ENCODE measurements at regions not wholly inside any gene's neighbourhood (a gene's known extent, or its start where the extent isn't known, plus 50 kb on each side); places are given as distances from the start of the nearest gene placed in this dataset.

DNA sequence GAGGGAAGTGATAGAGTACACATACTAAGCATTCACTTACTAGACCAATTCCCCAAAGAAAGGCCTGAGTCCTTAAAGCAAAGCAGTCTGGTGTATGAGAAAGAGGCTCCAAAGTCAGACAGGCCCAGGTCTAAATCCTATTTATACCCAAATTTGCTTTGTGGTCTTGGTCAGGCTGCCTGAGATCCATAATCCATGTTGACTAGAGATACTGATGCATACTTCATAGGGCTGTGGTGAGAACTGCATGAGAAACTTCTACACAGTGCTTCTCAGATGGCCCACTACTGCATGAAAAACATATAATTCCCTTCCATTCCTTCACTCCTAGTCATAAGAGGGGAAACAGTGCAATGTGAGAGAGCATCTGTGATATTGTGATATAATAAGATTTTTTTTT lies 81.6 kb upstream of the SP4 start:
- TF ChIP-seq ZNF677 (tag by site-specific recombination; IDR thresholded peaks at IDR 0.05) (no peak), ZSCAN30 (tag by site-specific recombination; IDR thresholded peaks at IDR 0.05) (no peak), ZNF776 (tag by site-specific recombination; IDR thresholded peaks at IDR 0.05; ENCODE audit: borderline replicate concordance) (no peak), ZNF24 (tag by site-specific recombination; IDR thresholded peaks at IDR 0.05) (no peak), ZNF132 (tag by site-specific recombination; IDR thresholded peaks at IDR 0.05; ENCODE audit: borderline replicate concordance) (no peak), MYNN (tag by site-specific recombination; IDR thresholded peaks at IDR 0.05; ENCODE audit: borderline replicate concordance) (no peak), EGR2 (tag by site-specific recombination; IDR thresholded peaks at IDR 0.05; ENCODE audit: low read depth) (no peak), ZNF555 (tag by site-specific recombination; conservative IDR thresholded peaks at IDR 0.05) (no peak), SP2 (tag by site-specific recombination; IDR thresholded peaks at IDR 0.05) (no peak), OSR2 (tag by site-specific recombination; IDR thresholded peaks at IDR 0.05) (no peak), ZNF2 (tag by site-specific recombination; IDR thresholded peaks at IDR 0.05) (no peak), HOXD13 (CRISPR knock-in tag; IDR thresholded peaks at IDR 0.05; ENCODE audit: borderline replicate concordance) (no peak), ZNF391 (tag by site-specific recombination; IDR thresholded peaks at IDR 0.05; ENCODE audit: borderline replicate concordance, low read depth) (no peak), ZNF248 (tag by site-specific recombination; IDR thresholded peaks at IDR 0.05) (no peak), ZXDB (tag by site-specific recombination; IDR thresholded peaks at IDR 0.05) (no peak), ZNF16 (tag by site-specific recombination; IDR thresholded peaks at IDR 0.05; ENCODE audit: low read depth) (no peak)
- TF ChIP-seq, protein P1, sequence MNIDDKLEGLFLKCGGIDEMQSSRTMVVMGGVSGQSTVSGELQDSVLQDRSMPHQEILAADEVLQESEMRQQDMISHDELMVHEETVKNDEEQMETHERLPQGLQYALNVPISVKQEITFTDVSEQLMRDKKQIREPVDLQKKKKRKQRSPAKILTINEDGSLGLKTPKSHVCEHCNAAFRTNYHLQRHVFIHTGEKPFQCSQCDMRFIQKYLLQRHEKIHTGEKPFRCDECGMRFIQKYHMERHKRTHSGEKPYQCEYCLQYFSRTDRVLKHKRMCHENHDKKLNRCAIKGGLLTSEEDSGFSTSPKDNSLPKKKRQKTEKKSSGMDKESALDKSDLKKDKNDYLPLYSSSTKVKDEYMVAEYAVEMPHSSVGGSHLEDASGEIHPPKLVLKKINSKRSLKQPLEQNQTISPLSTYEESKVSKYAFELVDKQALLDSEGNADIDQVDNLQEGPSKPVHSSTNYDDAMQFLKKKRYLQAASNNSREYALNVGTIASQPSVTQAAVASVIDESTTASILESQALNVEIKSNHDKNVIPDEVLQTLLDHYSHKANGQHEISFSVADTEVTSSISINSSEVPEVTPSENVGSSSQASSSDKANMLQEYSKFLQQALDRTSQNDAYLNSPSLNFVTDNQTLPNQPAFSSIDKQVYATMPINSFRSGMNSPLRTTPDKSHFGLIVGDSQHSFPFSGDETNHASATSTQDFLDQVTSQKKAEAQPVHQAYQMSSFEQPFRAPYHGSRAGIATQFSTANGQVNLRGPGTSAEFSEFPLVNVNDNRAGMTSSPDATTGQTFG (tag by site-specific recombination; IDR thresholded peaks at IDR 0.05; ENCODE audit: borderline replicate concordance): no peak
- TF ChIP-seq, protein P2, sequence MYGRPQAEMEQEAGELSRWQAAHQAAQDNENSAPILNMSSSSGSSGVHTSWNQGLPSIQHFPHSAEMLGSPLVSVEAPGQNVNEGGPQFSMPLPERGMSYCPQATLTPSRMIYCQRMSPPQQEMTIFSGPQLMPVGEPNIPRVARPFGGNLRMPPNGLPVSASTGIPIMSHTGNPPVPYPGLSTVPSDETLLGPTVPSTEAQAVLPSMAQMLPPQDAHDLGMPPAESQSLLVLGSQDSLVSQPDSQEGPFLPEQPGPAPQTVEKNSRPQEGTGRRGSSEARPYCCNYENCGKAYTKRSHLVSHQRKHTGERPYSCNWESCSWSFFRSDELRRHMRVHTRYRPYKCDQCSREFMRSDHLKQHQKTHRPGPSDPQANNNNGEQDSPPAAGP (tag by site-specific recombination; IDR thresholded peaks at IDR 0.05): no peak
- TF ChIP-seq, protein P3, sequence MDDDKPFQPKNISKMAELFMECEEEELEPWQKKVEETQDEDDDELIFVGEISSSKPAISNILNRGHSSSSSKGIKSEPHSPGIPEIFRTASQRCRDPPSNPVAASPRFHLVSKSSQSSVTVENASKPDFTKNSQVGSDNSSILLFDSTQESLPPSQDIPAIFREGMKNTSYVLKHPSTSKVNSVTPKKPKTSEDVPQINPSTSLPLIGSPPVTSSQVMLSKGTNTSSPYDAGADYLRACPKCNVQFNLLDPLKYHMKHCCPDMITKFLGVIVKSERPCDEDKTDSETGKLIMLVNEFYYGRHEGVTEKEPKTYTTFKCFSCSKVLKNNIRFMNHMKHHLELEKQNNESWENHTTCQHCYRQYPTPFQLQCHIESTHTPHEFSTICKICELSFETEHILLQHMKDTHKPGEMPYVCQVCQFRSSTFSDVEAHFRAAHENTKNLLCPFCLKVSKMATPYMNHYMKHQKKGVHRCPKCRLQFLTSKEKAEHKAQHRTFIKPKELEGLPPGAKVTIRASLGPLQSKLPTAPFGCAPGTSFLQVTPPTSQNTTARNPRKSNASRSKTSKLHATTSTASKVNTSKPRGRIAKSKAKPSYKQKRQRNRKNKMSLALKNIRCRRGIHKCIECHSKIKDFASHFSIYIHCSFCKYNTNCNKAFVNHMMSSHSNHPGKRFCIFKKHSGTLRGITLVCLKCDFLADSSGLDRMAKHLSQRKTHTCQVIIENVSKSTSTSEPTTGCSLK (tag by site-specific recombination; IDR thresholded peaks at IDR 0.05): no peak

DNA sequence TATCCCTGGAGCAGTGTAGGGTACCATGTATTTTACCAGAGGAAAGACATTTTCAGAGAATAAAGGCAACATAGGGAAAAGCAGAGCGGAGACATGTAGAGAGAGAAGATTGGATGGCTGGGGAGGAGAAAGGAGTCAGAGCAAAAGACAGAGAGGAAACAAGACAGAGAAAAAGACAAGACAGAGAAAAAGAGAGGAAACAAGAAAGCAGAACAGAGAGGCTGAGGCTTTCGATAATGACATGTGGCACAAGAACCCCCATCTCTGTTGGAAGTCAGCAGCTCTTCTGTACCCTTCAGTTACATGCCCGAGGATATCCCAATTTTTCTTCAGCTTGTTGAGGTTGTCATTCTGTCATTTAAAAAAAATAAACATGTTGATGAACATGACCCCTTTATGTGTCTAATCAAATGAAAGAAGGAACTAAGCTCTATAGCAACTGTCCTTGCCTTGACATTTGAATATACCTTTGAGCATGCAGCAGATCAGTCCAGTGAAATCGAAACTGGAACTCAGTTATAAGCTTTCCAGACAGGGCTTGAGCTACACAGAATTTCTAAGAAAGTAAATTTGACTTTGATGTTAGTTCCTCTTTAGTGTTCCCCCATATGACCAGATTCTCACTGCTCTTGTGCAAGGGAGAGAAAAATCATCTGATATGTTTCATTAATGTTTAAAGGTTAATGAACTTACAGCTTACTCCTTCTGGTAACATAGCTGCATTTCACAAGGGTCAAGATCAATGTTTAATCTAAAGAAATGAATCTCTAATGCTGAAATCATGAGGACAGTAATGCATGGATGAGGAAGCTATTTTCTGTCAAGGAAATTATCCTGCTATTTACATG lies 75.1 kb upstream of the SP4 start:
- H3K27ac ChIP-seq (ENCODE audit: extremely low read depth, low read depth, low read length): no peak overlapping the region
- ChIA-PET POLR2A (interaction anchor here (0.6 kb wide), 1 partner anchor 26 kb away, joined by 3 read pairs; no protein-coding TSS in a partner anchor), CTCF (interaction anchor here (0.6 kb wide), 1 partner anchor 18 kb away, joined by 3 read pairs; no protein-coding TSS in a partner anchor)
- TF ChIP-seq ZEB2 (tag by site-specific recombination; IDR thresholded peaks at IDR 0.05): no peak
- no peak for TF ChIP-seq ZNF155 (tag by site-specific recombination; IDR thresholded peaks at IDR 0.05)
- no peak for TF ChIP-seq ZNF426 (tag by site-specific recombination; IDR thresholded peaks at IDR 0.05)
- TF ChIP-seq ZNF16 (tag by site-specific recombination; IDR thresholded peaks at IDR 0.05; ENCODE audit: low read depth): no peak
- no peak for TF ChIP-seq ZFP3 (tag by site-specific recombination; IDR thresholded peaks at IDR 0.05; ENCODE audit: low read depth)
- TF ChIP-seq ZNF48 (tag by site-specific recombination; IDR thresholded peaks at IDR 0.05): no peak
- TF ChIP-seq ZNF544 (tag by site-specific recombination; IDR thresholded peaks at IDR 0.05): no peak
- H3K9me3 ChIP-seq (ENCODE audit: control insufficient read depth, insufficient read depth, low read depth, low read length): no peaks in the 10 kb centered on the region
- no peaks in the 10 kb centered on the region for H3K36me3 ChIP-seq (ENCODE audit: control insufficient read depth in 2 of 2, insufficient read depth in 1 of 2, low read length in 2 of 2)
- H3K4me3 ChIP-seq (ENCODE audit: low read depth, low read length): no peak overlapping the region
- no peaks in the 10 kb centered on the region for H3K4me1 ChIP-seq (ENCODE audit: control insufficient read depth, insufficient read depth, low read length)

More for the DNA sequence above, 81.6 kb upstream of the SP4 start:
- Histone ChIP-seq H3K9me3 (ENCODE audit: control insufficient read depth, insufficient read depth, low read depth, low read length) (no peaks in the 10 kb centered on the region), H3K36me3 (ENCODE audit: control insufficient read depth in 2 of 2, insufficient read depth in 1 of 2, low read length in 2 of 2) (no peaks in the 10 kb centered on the region), H3K27ac (ENCODE audit: extremely low read depth, low read depth, low read length) (no peak overlapping the region), H3K4me1 (ENCODE audit: control insufficient read depth, insufficient read depth, low read length) (peaks cover 4% of the 10 kb centered on the region), H3K4me3 (ENCODE audit: low read depth, low read length) (no peak overlapping the region)
- ChIA-PET POLR2A (no interaction called here), CTCF (no interaction called here)

All from HEK293 (cell line).